GM13976 (cell line): ENCODE measurements at regions not wholly inside any gene's neighbourhood (a gene's known extent, or its start where the extent isn't known, plus 50 kb on each side); places are given as distances from the start of the nearest gene placed in this dataset.
"Not testable (repeated sequence)": the region's sequence is repeated elsewhere in the genome, so short reads cannot be mapped to it uniquely, and the experiment has no call there.

ENCODE experiments used
- DNase-seq: peaks from one replicate; pipeline ENCODE4 v3.0.0; 2012; ENCODE audit warnings: low spot score
- CTCF ChIP-seq: IDR thresholded peaks from 2 replicates; pipeline ENCODE4 v1.5.1; 2012; ENCODE audit warnings: borderline replicate concordance, mild to moderate bottlenecking; ENCODE audit not compliant: insufficient read depth; ENCODE audit errors: extremely low read depth, missing control alignments, control extremely low read depth
- in situ Hi-C: fragments of 300-500 bp; cut with MboI; formaldehyde crosslinking; loops from one replicate; pipeline ENCODE4 v1.12.0; 2022; ENCODE audit warnings: low sequenced_read_pairs, mixed read lengths, inconsistent platforms; ENCODE audit not compliant: unreplicated experiment

- in situ Hi-C loops: no loop called here
- TF ChIP-seq CTCF: no peak
- no peak for DNase-seq
These were observed 1186.6 kb downstream of the MRPL39 start for GRCh38 chr21:24420689-24421088.

DNA sequence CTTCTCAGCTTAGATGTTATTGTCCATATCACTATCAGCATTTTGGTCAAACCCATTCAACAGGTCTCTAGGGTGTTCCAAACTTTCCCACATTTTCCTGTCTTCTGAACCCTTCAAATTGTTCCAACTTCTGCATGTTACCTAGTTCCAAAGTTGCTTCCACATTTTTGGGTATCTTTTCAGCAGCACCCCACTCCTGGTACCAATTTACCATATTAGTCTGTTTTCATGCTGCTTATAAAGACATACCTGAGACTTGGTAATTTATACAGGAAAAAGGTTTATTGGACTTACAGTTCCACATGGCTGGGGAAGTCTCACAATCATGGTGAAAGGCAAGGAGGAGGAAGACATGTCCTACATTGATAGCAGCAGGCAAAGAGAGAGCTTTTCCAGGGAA, 1187.6 kb downstream of the MRPL39 start:
- DNase-seq, in situ Hi-C loops: not testable (repeated sequence)

DNA sequence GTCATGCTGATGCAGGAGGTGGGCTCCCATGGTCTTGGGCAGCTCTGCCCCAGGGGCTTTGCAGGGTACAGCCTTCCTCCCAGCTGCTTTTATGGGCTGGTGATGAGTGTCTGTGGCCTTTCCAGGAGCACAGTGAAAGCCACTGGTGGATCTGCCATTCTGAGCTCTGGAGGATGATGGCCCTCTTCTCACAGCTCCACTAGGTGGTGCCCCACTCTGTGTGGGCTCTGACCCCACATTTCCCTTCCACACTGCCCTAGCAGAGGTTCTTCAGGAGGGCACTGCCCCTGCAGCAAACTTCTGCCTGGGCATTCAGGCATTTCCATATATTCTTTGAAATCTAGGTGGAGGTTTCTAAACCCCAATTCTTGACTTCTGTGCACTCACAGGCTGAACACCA, 1188.6 kb downstream of the MRPL39 start:
- in situ Hi-C loops: no loop called here

GRCh38 chr21:24411429-24411828, 1195.9 kb downstream of the MRPL39 start:
- in situ Hi-C loops: no loop called here
- no peak for TF ChIP-seq CTCF
- no peak for DNase-seq

More for the DNA sequence above, 1188.6 kb downstream of the MRPL39 start:
- no peak for TF ChIP-seq CTCF
- DNase-seq: no peak

DNA sequence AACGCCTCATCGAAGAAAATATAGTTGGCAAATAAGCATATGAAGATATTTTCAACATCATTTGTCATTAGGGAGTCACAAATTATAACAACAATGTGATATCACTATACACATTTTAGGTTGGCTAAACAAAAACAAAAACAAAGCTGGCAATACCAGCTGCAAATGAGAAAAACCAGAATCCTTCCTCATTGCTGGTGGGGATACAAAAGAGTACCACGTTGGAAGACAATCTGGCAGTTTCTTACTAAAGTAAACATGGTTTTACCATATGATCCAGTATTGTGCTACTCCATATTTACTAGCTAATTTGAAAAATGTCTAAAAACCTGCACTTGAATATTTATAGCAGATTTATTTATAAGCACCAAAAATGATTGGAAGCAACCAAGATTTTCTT, 1204.1 kb downstream of the MRPL39 start:
- no peak for DNase-seq
- in situ Hi-C loops: no loop called here
- TF ChIP-seq CTCF: no peak

DNA sequence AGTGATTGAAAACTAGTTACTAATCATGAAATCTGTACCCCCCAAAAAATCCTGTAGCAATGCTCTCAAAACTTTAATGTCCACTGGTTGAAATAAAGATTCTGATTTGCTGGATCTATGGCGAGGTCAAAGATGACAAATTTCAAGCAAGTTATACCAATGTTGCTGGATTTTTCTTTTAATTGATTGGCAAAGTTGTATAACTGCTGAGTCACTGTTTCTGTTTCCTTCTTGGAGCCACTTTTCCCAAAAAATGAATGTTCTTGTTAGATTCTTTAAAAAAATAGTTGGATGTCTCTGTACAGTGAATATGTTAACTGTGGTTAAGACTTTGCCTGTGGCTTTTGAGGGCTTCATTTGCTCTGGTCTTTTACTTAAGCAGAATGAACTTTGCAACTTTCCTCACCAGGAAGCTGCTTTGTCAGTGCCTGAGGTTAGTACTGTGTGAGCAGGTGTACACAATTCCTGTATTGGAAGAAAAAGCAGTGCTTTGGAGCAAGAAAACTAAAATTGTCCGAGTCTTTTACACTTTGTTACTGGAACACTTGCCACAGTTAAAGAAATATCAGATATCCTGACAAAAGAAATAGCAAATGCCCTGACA, 1211.9 kb downstream of the MRPL39 start:
- in situ Hi-C loops: no loop called here
- TF ChIP-seq CTCF: no peak
- no peak for DNase-seq

GRCh38 chr21:24375201-24375600, 1232.1 kb downstream of the MRPL39 start:
- no peak for DNase-seq
- TF ChIP-seq CTCF: no peak

GRCh38 chr21:24372506-24372905, 1234.8 kb downstream of the MRPL39 start:
- in situ Hi-C loops: no loop called here
- no peak for DNase-seq
- no peak for TF ChIP-seq CTCF

More at GRCh38 chr21:24375201-24375600, 1232.1 kb downstream of the MRPL39 start:
- in situ Hi-C loops: no loop called here
